Mesothelial cell of epicardium (in vitro differentiated cells): ENCODE measurements at regions not wholly inside any gene's neighbourhood (a gene's known extent, or its start where the extent isn't known, plus 50 kb on each side); places are given as distances from the start of the nearest gene placed in this dataset.

Experiments
- DNase-seq, 2 experiments: peaks; one replicate each; pipeline ENCODE4 v3.0.0; 2021; ENCODE audit warnings: low spot score in 2 of 2; ENCODE audit not compliant: unreplicated experiment in 2 of 2
- H3K27ac Mint-ChIP-seq: 2 replicates; pipeline ENCODE4 v1.8.0; 2021; ENCODE audit warnings: mixed read lengths
- H3K27me3 Mint-ChIP-seq: 2 replicates; pipeline ENCODE4 v1.8.0; 2021; ENCODE audit warnings: low read depth, mixed read lengths
- H3K36me3 Mint-ChIP-seq: 2 replicates; pipeline ENCODE4 v1.8.0; 2021; ENCODE audit warnings: mixed read lengths
- H3K4me1 Mint-ChIP-seq: 2 replicates; pipeline ENCODE4 v1.8.0; 2021; ENCODE audit warnings: mixed read lengths
- H3K4me3 Mint-ChIP-seq: 2 replicates; pipeline ENCODE4 v1.8.0; 2021; ENCODE audit warnings: mild to moderate bottlenecking, moderate library complexity, mixed read lengths
- H3K9me3 Mint-ChIP-seq: 2 replicates; pipeline ENCODE4 v1.8.0; 2021; ENCODE audit warnings: mixed read lengths
- CTCF ChIP-seq: fragments of 200-600 bp; sonication (generic); IDR thresholded peaks from one replicate; pipeline ENCODE4 v1.5.0; 2021; ENCODE audit warnings: antibody characterized with exemption; ENCODE audit not compliant: unreplicated experiment

- H3K4me1 Mint-ChIP-seq: peaks cover 15% of the 10 kb centered on the region
- H3K4me3 Mint-ChIP-seq: no peak overlapping the region
- no peaks in the 10 kb centered on the region for H3K36me3 Mint-ChIP-seq
- H3K27ac Mint-ChIP-seq: peak overlapping the region; percentile 71
- no peak for DNase-seq
- peaks cover 5% of the 10 kb centered on the region for H3K27me3 Mint-ChIP-seq
- TF ChIP-seq CTCF: no peak
- H3K9me3 Mint-ChIP-seq: no peaks in the 10 kb centered on the region
These were observed 109.0 kb upstream of the SHH start for GRCh38 chr7:155921086-155921803.

DNA sequence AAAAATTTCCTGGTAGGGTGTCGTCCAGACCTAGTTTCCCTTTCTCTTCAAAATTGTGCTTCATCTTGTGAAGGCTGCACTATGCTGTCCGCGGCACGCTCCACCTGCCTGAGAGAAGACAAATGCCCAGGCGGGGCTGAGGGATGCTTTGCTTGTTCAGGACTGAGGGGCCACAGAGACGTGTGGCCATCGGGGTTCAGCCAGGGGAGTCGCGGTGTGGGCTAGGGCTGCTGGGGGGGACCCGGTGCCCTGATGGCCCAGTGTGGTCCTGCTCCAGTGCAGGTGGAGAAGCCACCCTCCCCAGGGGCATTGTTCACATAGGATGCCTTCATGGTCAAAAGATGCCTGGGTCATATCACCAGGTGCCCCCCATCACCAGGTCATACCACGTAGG lies 107.8 kb upstream of the SHH start:
- DNase-seq: no peak
- Mint-ChIP-seq H3K27ac (no peak overlapping the region), H3K9me3 (no peaks in the 10 kb centered on the region), H3K27me3 (peaks cover 10% of the 10 kb centered on the region), H3K36me3 (no peaks in the 10 kb centered on the region), H3K4me1 (peaks cover 15% of the 10 kb centered on the region), H3K4me3 (no peak overlapping the region)
- TF ChIP-seq CTCF: no peak

DNA sequence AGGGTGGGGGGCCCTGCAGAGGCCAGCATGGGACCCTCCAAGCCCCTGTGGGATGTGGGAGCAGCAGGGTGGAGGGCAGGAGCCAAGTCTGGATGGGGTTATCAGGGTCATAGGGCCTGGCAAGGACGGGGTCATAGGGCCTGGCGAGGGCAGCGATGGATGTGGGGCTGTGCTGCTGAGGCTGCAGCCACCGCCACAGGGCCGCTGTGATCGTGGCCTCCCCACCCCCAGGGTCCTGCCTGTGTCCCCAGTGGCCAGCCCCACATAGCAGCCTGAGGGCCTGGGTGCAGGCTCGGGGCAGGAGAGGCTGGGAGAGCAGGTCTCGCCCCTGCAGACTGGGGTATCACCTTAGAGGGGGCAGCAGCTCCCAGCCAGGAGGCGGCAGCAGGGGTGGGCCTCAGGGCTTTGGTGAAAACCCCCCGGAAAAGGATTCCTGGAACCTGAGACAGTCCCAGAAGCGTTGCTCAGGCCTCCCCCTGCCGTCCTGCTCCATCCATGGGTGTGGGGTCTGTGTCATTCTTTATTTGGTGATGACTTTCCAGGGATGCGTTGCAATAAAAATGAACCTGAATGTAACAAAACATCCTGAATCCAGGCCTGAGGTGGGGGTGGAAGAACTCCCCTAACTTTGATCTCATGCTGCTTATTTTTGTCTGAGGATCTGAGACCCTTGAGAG lies 107.3 kb upstream of the SHH start:
- Mint-ChIP-seq H3K27me3 (peaks cover 10% of the 10 kb centered on the region), H3K4me1 (peaks cover 15% of the 10 kb centered on the region), H3K27ac (no peak overlapping the region), H3K9me3 (no peaks in the 10 kb centered on the region), H3K4me3 (no peak overlapping the region), H3K36me3 (no peaks in the 10 kb centered on the region)
- no peak for DNase-seq
- no peak for TF ChIP-seq CTCF

DNA sequence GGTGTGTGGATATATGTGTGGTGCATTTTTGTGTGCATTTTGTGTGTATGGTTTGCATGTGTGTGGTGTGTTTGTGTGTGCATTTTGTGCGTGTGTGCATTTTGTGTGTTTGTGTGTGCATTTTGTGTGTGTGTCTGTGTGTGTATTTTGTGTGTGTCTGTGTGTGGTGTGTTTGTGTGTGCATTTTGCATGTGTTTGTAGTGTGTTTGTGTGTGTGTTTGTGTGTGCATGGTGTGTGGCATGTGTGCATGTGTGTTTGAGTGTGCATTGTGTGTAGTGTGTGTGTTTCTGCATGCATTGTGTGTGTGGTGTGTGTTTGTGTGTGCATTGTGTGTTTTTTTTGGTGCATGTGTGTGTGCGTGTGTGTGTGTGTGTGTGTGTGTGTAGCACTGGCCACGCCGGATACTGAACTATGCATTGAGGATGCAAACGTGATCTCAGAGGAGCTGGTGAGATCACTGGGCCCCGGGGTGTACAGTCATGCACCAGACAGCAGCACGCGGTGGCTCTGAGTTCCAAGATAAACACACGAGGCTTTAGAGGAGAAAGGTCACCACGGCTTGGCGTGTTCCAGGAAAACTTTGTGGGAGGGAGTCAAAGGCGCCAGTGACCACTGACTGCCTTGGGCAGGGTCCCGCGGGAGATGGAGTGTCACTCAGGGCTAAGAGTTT lies 106.6 kb upstream of the SHH start:
- peaks cover 11% of the 10 kb centered on the region for H3K27me3 Mint-ChIP-seq
- no peaks in the 10 kb centered on the region for H3K36me3 Mint-ChIP-seq
- no peak for DNase-seq
- H3K9me3 Mint-ChIP-seq: no peaks in the 10 kb centered on the region
- H3K4me3 Mint-ChIP-seq: no peak overlapping the region
- H3K4me1 Mint-ChIP-seq: peaks cover 15% of the 10 kb centered on the region
- no peak for TF ChIP-seq CTCF
- H3K27ac Mint-ChIP-seq: no peak overlapping the region

DNA sequence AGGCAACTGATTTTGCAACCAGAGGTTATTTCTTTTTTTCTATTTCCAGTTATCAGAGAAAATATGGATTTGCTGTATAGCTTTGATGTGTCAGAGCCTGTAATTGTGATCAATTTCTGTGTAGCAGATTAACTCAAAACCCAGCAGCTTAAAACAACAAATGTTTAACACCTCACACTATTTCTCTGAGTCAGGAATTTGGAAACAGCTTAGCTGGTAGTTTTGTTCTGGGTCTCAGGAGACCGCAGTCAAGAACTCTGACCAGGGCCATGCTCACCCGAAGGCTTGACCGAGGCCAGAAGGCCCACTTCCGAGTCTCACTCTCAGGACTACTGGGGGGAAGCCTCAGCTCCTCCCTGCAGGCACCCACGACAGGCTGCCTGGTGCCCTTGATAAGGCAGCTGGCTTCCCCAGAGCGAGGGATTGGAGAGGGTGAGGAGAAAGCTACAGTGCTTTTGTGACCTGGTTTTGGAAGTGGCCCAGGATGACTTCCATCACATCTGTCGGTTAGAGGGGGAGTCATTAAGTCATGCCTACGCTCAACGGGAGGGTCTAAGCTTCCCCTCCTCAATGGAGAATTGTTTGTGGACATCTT lies 105.7 kb upstream of the SHH start:
- H3K4me3 Mint-ChIP-seq: no peak overlapping the region
- no peak for TF ChIP-seq CTCF
- no peaks in the 10 kb centered on the region for H3K36me3 Mint-ChIP-seq
- peaks cover 15% of the 10 kb centered on the region for H3K4me1 Mint-ChIP-seq
- H3K9me3 Mint-ChIP-seq: peaks cover 5% of the 10 kb centered on the region
- DNase-seq: no peak
- H3K27me3 Mint-ChIP-seq: peaks cover 11% of the 10 kb centered on the region
- no peak overlapping the region for H3K27ac Mint-ChIP-seq
